ENCODE measurements at regions not wholly inside any gene's neighbourhood (a gene's known extent, or its start where the extent isn't known, plus 50 kb on each side); places are given as distances from the start of the nearest gene placed in this dataset.

GRCh38 chr14:65219353-65219752, 117.0 kb upstream of the MAX start:
- no peak for TF ChIP-seq CTCF (conservative IDR thresholded peaks at IDR 0.05; ENCODE audit: low read depth in 2 of 2)
- no peak for TF ChIP-seq ZNF114 (CRISPR knock-in tag; IDR thresholded peaks at IDR 0.05)
- no peak for TF ChIP-seq EZH2phosphoT487 (IDR thresholded peaks at IDR 0.05; ENCODE audit: unreplicated experiment)
- TF ChIP-seq NANOG (IDR thresholded peaks at IDR 0.05; ENCODE audit: borderline replicate concordance): no peak

Measured in GM23338 (cell line).